Activated B cell treated with CpG ODN at 0.5 μM for 24 hours (primary cell): ENCODE measurements at regions not wholly inside any gene's neighbourhood (a gene's known extent, or its start where the extent isn't known, plus 50 kb on each side); places are given as distances from the start of the nearest gene placed in this dataset.

Source experiments
- ATAC-seq: fragments of 200-7000 bp; cut with Tn5 transposase; one replicate; pipeline ENCODE4 v1.10.0; 2021; ENCODE audit warnings: low read depth, mild to moderate bottlenecking, moderate library complexity
- CTCF ChIA-PET: fragments of 350-600 bp; sonication (Branson Sonifier 250); formaldehyde crosslinking; loops from one replicate; lab custom pipeline; 2021; ENCODE audit warnings: antibody characterized with exemption; lab: Charles Lee
- POLR2A ChIA-PET: fragments of 350-600 bp; sonication (Branson Sonifier 250); formaldehyde crosslinking; loops from one replicate; lab custom pipeline; 2021; ENCODE audit warnings: antibody characterized with exemption; lab: Charles Lee
- DNase-seq: peaks from one replicate; pipeline ENCODE4 v3.0.0; 2022
- H3K27ac Mint-ChIP-seq: one replicate; pipeline ENCODE4 v1.8.0; 2020; ENCODE audit warnings: mixed read lengths
- H3K27me3 Mint-ChIP-seq: one replicate; pipeline ENCODE4 v1.8.0; 2021; ENCODE audit warnings: mixed read lengths
- H3K36me3 Mint-ChIP-seq: one replicate; pipeline ENCODE4 v1.8.0; 2021; ENCODE audit warnings: low read depth, mixed read lengths
- H3K4me1 Mint-ChIP-seq: one replicate; pipeline ENCODE4 v1.8.0; 2021; ENCODE audit warnings: mixed read lengths
- H3K4me3 Mint-ChIP-seq: one replicate; pipeline ENCODE4 v1.8.0; 2020; ENCODE audit warnings: mild to moderate bottlenecking, mixed read lengths
- H3K9me3 Mint-ChIP-seq: one replicate; pipeline ENCODE4 v1.8.0; 2020; ENCODE audit warnings: mixed read lengths
- intact Hi-C: fragments of 100-400 bp; cut with micrococcal nuclease; formaldehyde crosslinking; loops from one replicate; pipeline ENCODE4 v1.15.1; 2024
- TF ChIP-seq, protein P1 (sequence below): fragments of 200-600 bp; IDR thresholded peaks from one replicate; pipeline ENCODE4 v1.8.0; 2022; ENCODE audit warnings: antibody characterized with exemption, mild to moderate bottlenecking

DNA sequence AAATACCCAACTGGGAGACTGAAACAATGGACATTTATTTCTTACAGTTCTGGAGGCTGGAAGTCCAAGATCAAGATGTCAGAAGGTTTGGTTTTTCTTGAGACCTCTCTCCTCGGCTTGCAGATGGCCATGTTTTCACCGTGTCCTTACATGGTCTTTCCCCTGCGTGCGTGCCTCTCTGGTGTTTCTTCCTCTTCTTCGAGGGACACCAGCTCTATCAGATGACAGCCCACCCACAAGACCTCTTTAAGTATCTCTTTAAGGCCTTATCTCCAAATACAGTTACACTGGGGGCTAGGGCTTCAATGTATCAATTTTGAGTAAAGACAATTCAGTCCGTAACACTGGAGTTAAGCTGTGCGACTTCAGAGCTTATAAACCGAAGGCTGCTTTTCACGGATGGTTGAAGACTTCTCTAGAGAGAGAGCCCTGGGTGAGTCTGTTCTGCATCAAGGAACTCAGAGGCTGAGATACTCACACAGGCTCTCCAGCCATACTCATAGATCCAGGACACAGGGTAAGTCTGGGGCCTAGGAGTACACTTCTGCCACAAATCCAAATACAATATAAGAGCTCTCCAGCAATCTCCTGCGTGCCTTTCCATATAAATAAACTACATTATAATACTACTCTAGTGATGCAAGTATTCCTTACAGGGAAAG, 339.9 kb upstream of the PKDCC start:
- ChIA-PET CTCF (no interaction called here), POLR2A (no interaction called here)
- TF ChIP-seq, protein P1, sequence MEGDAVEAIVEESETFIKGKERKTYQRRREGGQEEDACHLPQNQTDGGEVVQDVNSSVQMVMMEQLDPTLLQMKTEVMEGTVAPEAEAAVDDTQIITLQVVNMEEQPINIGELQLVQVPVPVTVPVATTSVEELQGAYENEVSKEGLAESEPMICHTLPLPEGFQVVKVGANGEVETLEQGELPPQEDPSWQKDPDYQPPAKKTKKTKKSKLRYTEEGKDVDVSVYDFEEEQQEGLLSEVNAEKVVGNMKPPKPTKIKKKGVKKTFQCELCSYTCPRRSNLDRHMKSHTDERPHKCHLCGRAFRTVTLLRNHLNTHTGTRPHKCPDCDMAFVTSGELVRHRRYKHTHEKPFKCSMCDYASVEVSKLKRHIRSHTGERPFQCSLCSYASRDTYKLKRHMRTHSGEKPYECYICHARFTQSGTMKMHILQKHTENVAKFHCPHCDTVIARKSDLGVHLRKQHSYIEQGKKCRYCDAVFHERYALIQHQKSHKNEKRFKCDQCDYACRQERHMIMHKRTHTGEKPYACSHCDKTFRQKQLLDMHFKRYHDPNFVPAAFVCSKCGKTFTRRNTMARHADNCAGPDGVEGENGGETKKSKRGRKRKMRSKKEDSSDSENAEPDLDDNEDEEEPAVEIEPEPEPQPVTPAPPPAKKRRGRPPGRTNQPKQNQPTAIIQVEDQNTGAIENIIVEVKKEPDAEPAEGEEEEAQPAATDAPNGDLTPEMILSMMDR: no peak
- H3K27ac Mint-ChIP-seq: no peak overlapping the region
- no peak overlapping the region for H3K4me3 Mint-ChIP-seq
- intact Hi-C loops: no loop called here
- no peaks in the 10 kb centered on the region for H3K27me3 Mint-ChIP-seq
- no peak for DNase-seq
- H3K9me3 Mint-ChIP-seq: no peaks in the 10 kb centered on the region
- peaks cover 13% of the 10 kb centered on the region for H3K4me1 Mint-ChIP-seq
- no peak for ATAC-seq
- H3K36me3 Mint-ChIP-seq: no peaks in the 10 kb centered on the region

DNA sequence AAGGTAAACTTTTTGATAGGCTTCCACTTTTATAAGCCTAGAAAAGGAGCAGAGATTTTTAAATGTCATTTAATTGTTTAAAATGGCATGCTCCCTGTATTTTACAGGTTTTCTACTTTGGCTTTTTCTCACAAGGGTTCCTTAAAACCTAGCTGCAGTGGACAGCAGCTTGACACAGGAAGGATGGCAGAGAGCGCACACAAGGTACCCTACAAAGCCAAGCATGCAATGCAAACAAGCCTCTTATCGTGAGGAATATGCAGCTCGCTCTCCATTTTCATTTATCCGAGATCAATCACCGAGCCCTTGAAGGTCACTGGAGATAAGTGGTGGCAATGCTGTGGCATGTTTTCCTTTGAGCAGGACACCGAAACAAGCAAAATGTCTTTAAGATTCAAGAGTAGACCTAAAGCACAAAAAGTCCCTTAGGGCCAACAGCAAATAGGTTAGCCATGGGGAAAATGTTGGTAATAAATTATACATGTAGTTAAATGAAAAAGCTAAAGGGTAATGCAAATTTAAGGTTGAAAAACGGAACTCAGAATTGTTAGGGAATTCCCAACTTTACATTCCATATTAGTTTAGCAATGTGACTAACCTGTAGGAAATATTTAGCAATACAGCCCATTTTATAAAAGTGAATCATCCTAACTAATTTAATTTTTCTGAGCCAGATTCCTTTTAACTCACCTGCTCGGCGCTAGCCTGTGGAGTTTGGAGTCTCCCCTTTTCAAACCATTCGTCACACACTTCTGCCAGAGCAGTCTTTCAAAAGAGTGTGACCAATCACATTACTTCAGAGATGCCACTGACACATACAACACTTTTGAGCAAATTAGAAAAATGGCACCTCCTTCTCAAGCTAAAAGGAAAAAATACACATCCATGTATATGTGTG, 337.9 kb upstream of the PKDCC start:
- ATAC-seq: peak; percentile 31
- H3K4me3 Mint-ChIP-seq: peak overlapping the region; percentile 42
- H3K27ac Mint-ChIP-seq: no peak overlapping the region

GRCh38 chr2:41710944-41711343, 336.9 kb upstream of the PKDCC start:
- Mint-ChIP-seq H3K36me3 (no peaks in the 10 kb centered on the region), H3K9me3 (no peaks in the 10 kb centered on the region), H3K4me1 (peaks cover 22% of the 10 kb centered on the region), H3K27ac (no peak overlapping the region), H3K27me3 (no peaks in the 10 kb centered on the region), H3K4me3 (no peak overlapping the region)
- intact Hi-C loops: no loop called here
- TF ChIP-seq, protein P1: no peak
- DNase-seq: no peak
- ChIA-PET CTCF (interaction anchor here (1.4 kb wide), 1 partner anchor 12 kb away, joined by 4 read pairs; no protein-coding TSS in a partner anchor), POLR2A (no interaction called here)
- no peak for ATAC-seq

More for the DNA sequence above, 337.9 kb upstream of the PKDCC start:
- ChIA-PET POLR2A (no interaction called here), CTCF (no interaction called here)
- Mint-ChIP-seq H3K36me3 (no peaks in the 10 kb centered on the region), H3K9me3 (no peaks in the 10 kb centered on the region), H3K4me1 (peaks cover 15% of the 10 kb centered on the region), H3K27me3 (no peaks in the 10 kb centered on the region)
- TF ChIP-seq, protein P1: no peak
- no peak for DNase-seq
- intact Hi-C loops: no loop called here

DNA sequence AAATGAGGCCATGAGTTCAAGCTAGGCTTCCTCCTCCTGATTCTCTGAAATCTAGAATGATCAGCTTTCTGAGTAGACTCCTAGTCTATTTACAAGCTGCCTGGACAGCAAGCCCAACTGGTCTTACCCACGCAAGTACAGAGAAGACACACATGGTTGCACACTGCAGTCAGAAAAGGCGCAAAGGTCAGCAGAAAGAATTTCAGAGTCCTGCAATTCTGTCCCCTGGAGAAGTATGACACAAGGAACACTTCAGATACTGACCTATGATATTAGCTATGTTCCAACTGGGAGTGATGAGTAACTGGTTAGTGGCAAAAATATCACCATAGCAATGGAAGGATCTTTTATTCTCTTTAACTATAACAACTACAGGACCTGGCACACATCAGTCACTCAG, 336.1 kb upstream of the PKDCC start:
- ChIA-PET POLR2A (no interaction called here), CTCF (interaction anchor here (1.4 kb wide), 1 partner anchor 13 kb away, joined by 4 read pairs; no protein-coding TSS in a partner anchor)
- Mint-ChIP-seq H3K36me3 (no peaks in the 10 kb centered on the region), H3K27ac (no peak overlapping the region), H3K27me3 (no peaks in the 10 kb centered on the region), H3K4me1 (peaks cover 24% of the 10 kb centered on the region), H3K4me3 (no peak overlapping the region), H3K9me3 (no peaks in the 10 kb centered on the region)
- TF ChIP-seq, protein P1: no peak
- intact Hi-C loops: no loop called here
- DNase-seq (no peak), ATAC-seq (no peak)

DNA sequence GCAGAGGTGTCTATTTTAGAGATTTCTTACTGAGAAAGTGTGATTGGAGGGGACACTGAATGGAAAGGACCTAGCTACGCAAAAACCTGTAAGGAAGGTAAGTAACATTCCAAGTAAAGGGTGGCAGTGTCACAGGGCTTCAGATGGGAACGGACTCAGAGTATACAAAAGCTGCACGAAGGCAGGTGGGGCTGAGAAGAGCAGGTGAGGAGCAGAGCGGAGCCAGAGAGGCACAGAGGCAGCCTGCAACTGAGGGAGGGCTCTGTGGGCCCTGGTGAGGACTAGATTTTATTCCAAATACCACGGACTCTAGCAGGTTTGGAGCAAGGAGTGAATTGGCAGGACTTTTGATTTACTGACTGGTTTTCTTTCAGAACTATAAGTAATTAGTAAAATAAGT, 331.3 kb upstream of the PKDCC start:
- TF ChIP-seq, protein P1: no peak
- H3K4me1 Mint-ChIP-seq: peaks cover 22% of the 10 kb centered on the region
- ChIA-PET POLR2A (no interaction called here), CTCF (no interaction called here)
- H3K36me3 Mint-ChIP-seq: no peaks in the 10 kb centered on the region
- H3K9me3 Mint-ChIP-seq: no peaks in the 10 kb centered on the region
- no peak overlapping the region for H3K27ac Mint-ChIP-seq
- no peak overlapping the region for H3K4me3 Mint-ChIP-seq
- DNase-seq (no peak), ATAC-seq (no peak)
- intact Hi-C loops: no loop called here
- H3K27me3 Mint-ChIP-seq: no peaks in the 10 kb centered on the region
